Tibial artery (tissue), 4 donors: ENCODE measurements at regions not wholly inside any gene's neighbourhood (a gene's known extent, or its start where the extent isn't known, plus 50 kb on each side); places are given as distances from the start of the nearest gene placed in this dataset.
A peak's percentile ranks its signal among the peaks of the same experiment; 100 is the strongest.

Experiments
- DNase-seq, 2 donors: peaks; one replicate each; pipeline ENCODE4 v3.0.0-alpha.2; 2019
- H3K27ac ChIP-seq, 2 donors: fragments of 200-600 bp; sonication (generic) in 1 of 2; 1 replicate in 1 of 2; 2 replicates in 1 of 2; pipeline ENCODE4 v1.5.1; 2018 to 2019; ENCODE audit warnings: mild to moderate bottlenecking in 1 of 2
- H3K27me3 ChIP-seq, 2 donors: fragments of 200-600 bp; sonication (generic) in 1 of 2; one replicate each; pipeline versions ENCODE4 v1.5.1 to v1.6.0; 2016 to 2019
- H3K36me3 ChIP-seq, 3 donors: fragments of 200-600 bp; sonication (generic) in 2 of 3; one replicate each; pipeline ENCODE4 v1.5.1; 2016 to 2019; ENCODE audit warnings: mild to moderate bottlenecking in 2 of 3
- H3K4me1 ChIP-seq, 4 donors: fragments of 200-600 bp; sonication (generic) in 2 of 4; 1 replicate in 3 of 4; 2 replicates in 1 of 4; pipeline ENCODE4 v1.5.1; 2016 to 2019
- H3K4me3 ChIP-seq, 2 donors: fragments of 200-600 bp; sonication (generic) in 1 of 2; 1 replicate in 1 of 2; 2 replicates in 1 of 2; pipeline ENCODE4 v1.5.1; 2018 to 2019; ENCODE audit warnings: mild to moderate bottlenecking in 2 of 2
- H3K9me3 ChIP-seq, 3 donors: fragments of 200-600 bp; sonication (generic) in 1 of 3; one replicate each; pipeline ENCODE4 v1.5.1; 2016 to 2019
- intact Hi-C: fragments of 100-400 bp; cut with DNase I; formaldehyde crosslinking; loops from one replicate; pipeline ENCODE4 v1.15.0; 2023; ENCODE audit warnings: low total_unique reads
- TF ChIP-seq, protein P1 (sequence below), 2 experiments: fragments of 200-600 bp in 1 of 2; fragments of 450-650 bp in 1 of 2; IDR thresholded peaks; one replicate each; pipeline ENCODE4 v1.5.1; 2017 to 2019; ENCODE audit warnings: antibody characterized with exemption in 2 of 2, mild to moderate bottlenecking in 1 of 2, moderate library complexity in 1 of 2

DNA sequence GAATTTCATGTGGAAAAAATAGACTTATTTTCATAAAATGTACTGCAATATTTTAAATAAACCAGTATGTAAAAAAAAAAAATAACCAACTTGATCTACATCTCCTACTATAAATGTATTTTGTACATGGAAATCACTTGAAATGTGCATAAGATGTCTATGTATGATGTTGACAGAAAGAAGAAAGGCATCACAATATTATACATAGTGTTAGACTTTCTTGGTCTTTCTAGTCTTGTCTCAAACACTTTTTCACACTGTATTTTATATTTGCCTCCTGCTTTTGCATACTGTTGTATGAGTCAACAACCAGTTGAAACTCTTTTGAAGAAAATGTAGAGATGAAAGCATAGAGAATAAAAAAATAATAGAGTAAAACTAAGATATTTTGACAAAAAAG lies 352.4 kb upstream of the MGAT4C start:
- no peaks in the 10 kb centered on the region for H3K9me3 ChIP-seq
- H3K36me3 ChIP-seq = no peaks in the 10 kb centered on the region
- intact Hi-C loops = no loop called here
- H3K4me3 ChIP-seq = no peak overlapping the region
- no peak for DNase-seq
- no peak overlapping the region for H3K27ac ChIP-seq
- no peaks in the 10 kb centered on the region for H3K4me1 ChIP-seq
- no peaks in the 10 kb centered on the region for H3K27me3 ChIP-seq
- TF ChIP-seq, protein P1, sequence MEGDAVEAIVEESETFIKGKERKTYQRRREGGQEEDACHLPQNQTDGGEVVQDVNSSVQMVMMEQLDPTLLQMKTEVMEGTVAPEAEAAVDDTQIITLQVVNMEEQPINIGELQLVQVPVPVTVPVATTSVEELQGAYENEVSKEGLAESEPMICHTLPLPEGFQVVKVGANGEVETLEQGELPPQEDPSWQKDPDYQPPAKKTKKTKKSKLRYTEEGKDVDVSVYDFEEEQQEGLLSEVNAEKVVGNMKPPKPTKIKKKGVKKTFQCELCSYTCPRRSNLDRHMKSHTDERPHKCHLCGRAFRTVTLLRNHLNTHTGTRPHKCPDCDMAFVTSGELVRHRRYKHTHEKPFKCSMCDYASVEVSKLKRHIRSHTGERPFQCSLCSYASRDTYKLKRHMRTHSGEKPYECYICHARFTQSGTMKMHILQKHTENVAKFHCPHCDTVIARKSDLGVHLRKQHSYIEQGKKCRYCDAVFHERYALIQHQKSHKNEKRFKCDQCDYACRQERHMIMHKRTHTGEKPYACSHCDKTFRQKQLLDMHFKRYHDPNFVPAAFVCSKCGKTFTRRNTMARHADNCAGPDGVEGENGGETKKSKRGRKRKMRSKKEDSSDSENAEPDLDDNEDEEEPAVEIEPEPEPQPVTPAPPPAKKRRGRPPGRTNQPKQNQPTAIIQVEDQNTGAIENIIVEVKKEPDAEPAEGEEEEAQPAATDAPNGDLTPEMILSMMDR (IDR thresholded peaks at IDR 0.05) = no peak

DNA sequence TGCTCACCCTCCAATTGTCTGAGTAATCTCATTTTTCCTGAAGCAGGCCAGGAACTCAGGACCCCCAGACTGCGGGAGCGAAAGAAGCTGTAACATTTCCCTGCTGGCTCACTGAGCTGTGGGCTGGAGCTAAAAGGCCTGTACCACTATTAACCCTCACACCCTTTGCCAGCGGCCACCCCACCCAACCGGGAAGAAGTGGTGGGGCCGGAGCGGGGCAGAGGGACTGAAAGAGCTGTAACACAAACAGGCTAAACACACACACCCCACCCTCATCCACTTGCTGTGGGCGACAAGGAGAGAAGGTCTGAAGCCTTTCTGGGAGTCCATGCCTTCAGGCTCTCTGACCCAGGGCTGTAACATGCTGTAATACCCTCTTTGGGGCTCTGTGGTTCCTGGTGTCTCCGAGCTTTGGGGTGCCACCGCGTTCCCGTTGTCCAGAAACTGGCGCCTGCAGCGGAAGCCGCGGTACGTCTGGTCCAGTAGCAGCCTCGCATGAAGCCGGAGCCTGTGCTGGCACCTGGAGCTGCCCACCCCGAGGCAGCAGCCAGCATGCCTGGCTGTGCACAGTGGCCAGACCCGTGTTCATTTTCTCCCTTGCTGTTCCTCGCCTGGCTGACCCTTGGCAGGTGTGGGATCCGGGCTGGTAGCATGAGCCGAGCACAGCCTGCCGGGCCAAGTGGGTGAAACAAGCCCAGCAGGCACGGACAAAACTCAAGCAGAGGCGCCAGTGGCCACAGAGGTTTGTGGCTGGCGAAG lies 345.5 kb upstream of the MGAT4C start:
- no peaks in the 10 kb centered on the region for H3K36me3 ChIP-seq
- H3K4me3 ChIP-seq = no peak overlapping the region
- TF ChIP-seq, protein P1 (IDR thresholded peaks at IDR 0.05) = no peak
- H3K27me3 ChIP-seq = no peaks in the 10 kb centered on the region
- DNase-seq = peak in 1 of 2 donors; percentile 61
- intact Hi-C loops = no loop called here
- H3K4me1 ChIP-seq = no peaks in the 10 kb centered on the region
- no peak overlapping the region for H3K27ac ChIP-seq
- H3K9me3 ChIP-seq = no peaks in the 10 kb centered on the region

DNA sequence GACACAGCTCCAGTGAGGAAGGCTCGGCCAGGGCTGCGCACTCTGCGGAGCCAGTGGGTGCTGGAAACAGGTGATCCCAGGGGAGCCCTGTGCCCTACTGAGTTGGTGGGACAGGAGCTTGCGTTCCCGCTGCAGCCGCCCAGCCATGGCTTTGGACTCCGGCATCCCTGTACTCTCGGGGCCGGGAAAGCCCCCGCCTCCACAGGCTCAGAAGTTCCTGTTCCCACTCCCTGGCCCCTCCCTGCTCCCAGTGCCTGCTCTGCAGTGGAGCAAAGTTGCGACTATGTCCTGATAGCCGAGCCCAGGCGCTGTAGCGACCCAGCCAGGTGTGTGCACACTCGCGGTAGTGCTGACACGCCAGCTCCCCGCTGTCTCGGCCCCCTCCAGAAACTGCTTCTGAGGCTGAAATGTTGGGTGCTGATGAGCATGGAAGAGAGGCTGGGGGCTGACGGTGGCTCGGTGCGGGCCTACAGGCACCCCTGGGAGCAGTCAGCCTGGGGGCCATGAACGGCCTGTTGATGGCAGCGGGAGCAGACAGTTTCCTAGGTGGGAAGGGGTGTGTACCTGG lies 344.6 kb upstream of the MGAT4C start:
- Histone ChIP-seq H3K4me3 (no peak overlapping the region), H3K9me3 (no peaks in the 10 kb centered on the region), H3K27me3 (no peaks in the 10 kb centered on the region), H3K36me3 (no peaks in the 10 kb centered on the region), H3K27ac (no peak overlapping the region), H3K4me1 (no peaks in the 10 kb centered on the region)
- intact Hi-C loops = no loop called here
- TF ChIP-seq, protein P1 (IDR thresholded peaks at IDR 0.05) = no peak
- peak in 1 of 2 donors; percentile 54 for DNase-seq

DNA sequence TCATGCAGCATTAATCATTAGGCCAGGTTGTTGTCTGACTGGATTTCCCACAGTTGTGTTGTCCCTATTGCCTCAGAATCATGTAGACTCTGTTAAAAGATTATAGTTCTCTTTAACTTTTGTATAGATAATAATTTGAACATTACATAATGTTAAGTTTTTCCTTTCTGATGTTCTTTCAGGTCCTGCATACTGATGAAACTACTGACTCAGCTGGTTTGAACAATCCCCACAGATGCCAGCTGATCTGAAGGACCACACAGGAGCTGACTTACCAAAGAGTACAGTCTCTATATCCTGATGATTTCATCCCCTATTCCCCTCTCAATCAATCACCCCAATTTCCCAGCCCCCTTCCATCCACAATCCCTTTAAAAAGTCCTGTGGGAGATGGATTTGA lies 341.2 kb upstream of the MGAT4C start:
- H3K9me3 ChIP-seq = no peaks in the 10 kb centered on the region
- no peaks in the 10 kb centered on the region for H3K4me1 ChIP-seq
- no peak overlapping the region for H3K27ac ChIP-seq
- no peak for DNase-seq
- no peaks in the 10 kb centered on the region for H3K27me3 ChIP-seq
- H3K36me3 ChIP-seq = no peaks in the 10 kb centered on the region
- intact Hi-C loops = no loop called here
- no peak overlapping the region for H3K4me3 ChIP-seq
- TF ChIP-seq, protein P1 (IDR thresholded peaks at IDR 0.05) = no peak

DNA sequence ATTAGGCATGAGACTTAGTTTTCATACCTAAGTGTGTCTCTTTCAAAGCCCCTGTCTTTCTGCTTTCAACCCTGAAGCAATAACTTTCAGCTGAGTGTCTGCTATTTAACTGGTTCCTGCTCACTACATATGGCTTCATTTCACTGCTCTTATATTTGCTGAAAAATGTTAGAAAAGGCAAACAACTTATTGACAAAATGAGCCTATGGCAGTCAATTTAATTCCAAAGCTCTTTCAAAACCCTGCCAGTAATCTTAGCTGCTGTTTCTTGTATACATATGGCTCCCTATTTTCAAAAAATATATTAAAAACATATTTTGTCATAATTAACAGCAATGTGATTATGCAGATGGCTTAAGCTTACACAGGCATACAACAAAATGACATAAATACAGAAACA lies 334.1 kb upstream of the MGAT4C start:
- TF ChIP-seq, protein P1 (IDR thresholded peaks at IDR 0.05) = no peak
- intact Hi-C loops = no loop called here
- Histone ChIP-seq H3K27ac (no peak overlapping the region), H3K4me3 (no peak overlapping the region), H3K9me3 (no peaks in the 10 kb centered on the region), H3K27me3 (no peaks in the 10 kb centered on the region), H3K4me1 (no peaks in the 10 kb centered on the region), H3K36me3 (no peaks in the 10 kb centered on the region)
- no peak for DNase-seq
